ENCODE measurements at regions not wholly inside any gene's neighbourhood (a gene's known extent, or its start where the extent isn't known, plus 50 kb on each side); places are given as distances from the start of the nearest gene placed in this dataset.
A peak's percentile ranks its signal among the peaks of the same experiment; 100 is the strongest.
"Not testable (repeated sequence)": the region's sequence is repeated elsewhere in the genome, so short reads cannot be mapped to it uniquely, and the experiment has no call there.

DNA sequence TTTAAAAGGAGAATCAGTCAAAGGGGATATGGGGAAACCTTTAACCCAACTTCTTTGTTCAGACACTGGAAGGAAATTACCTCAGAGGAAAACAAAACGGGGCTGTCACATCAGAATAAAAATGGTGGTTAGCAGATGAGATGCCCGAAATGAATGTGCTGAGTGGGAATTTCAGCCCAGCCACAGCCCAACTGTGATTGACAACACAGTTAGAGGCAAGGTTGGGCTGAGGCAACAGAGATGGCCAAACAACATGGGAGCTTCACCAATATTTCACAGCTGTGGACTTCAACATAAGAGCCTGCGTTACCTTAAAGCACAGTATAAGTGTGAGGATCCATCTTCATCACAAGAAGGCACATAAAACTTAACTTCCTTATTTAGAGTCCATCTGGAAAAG, 133.5 kb upstream of the PTPRZ1 start (continued):
- TF ChIP-seq CEBPB (IDR thresholded peaks at IDR 0.05; ENCODE audit: low read depth) (no peak), EZH2 (IDR thresholded peaks at IDR 0.05) (no peak)

DNA sequence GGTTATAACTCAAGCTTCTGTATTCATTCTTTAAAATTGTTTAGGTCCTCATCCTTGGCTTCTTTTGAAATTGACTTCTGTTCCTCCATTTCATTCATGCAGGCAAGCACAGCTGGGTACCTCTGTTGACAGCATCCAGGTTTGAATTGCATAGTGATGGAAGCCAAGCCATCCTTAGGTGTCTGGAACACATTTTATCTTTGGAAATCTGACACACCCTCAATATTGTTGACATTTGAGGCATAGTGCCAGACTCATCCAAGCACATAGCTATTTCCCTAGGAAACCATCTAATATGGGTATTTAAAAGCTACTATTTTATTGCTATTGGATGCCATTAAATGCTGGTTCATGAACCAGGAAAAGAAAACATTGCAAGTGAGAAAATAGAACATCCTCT, 142.1 kb upstream of the PTPRZ1 start:
- H3K36me3 ChIP-seq (ENCODE audit: control insufficient read depth in 1 of 2, insufficient read depth in 2 of 2, low read length in 2 of 2), result no peaks in the 10 kb centered on the region
- H3K9me3 ChIP-seq (ENCODE audit: control insufficient read depth in 1 of 2, insufficient read depth in 1 of 2, low read depth in 1 of 2, low read length in 2 of 2), result peaks cover 3 to 6% of the 10 kb centered on the region in 2 experiments; a peak in 1 of 4 replicates
- intact Hi-C loops (cut with micrococcal nuclease), result no loop called here
- H3K27ac ChIP-seq (ENCODE audit: low read depth, low read length), result no peak overlapping the region
- POLR2A ChIA-PET, result no interaction called here
- H3K9ac ChIP-seq (ENCODE audit: low read length), result no peak overlapping the region
- BruUV-seq (replicated peaks), result no TSS peak
- no peak overlapping the region for H2AFZ ChIP-seq (ENCODE audit: low read depth, low read length, poor library complexity, severe bottlenecking)
- no peak overlapping the region for H3K4me2 ChIP-seq (ENCODE audit: low read length)
- no peaks in the 10 kb centered on the region for H3K4me1 ChIP-seq (ENCODE audit: control insufficient read depth in 1 of 2, insufficient read depth in 2 of 2, low read length in 2 of 2)
- no peak for ATAC-seq
- no peaks in the 10 kb centered on the region for H3K9me2 ChIP-seq (ENCODE audit: insufficient read depth)
- no peaks in the 10 kb centered on the region for H3K27me3 ChIP-seq (ENCODE audit: insufficient read depth, low read length)
- DNase-seq (ENCODE audit: low read depth, low spot score), result no peak
- H4K20me1 ChIP-seq (ENCODE audit: insufficient read depth), result no peaks in the 10 kb centered on the region
- TF ChIP-seq FOSL1 (IDR thresholded peaks at IDR 0.05; ENCODE audit: low read depth) (no peak), SIN3A (IDR thresholded peaks at IDR 0.05; ENCODE audit: low read depth) (no peak), ELF1 (IDR thresholded peaks at IDR 0.05; ENCODE audit: borderline replicate concordance, low read depth) (no peak), ZFX (IDR thresholded peaks at IDR 0.05) (no peak)
- CTCF ChIA-PET, result no interaction called here
- RAD21 ChIA-PET (ENCODE audit: low non-redundant PET in 1 of 2, low total read pairs in 2 of 2, uncharacterized antibody in 2 of 2, unreplicated experiment in 2 of 2), result no interaction called here
- no peak overlapping the region for H3K4me3 ChIP-seq (replicated peaks in 1 of 2; ENCODE audit: low read depth in 1 of 2, low read length in 2 of 2)
- no peaks in the 10 kb centered on the region for H3K79me2 ChIP-seq (ENCODE audit: insufficient read depth, low read length)

DNA sequence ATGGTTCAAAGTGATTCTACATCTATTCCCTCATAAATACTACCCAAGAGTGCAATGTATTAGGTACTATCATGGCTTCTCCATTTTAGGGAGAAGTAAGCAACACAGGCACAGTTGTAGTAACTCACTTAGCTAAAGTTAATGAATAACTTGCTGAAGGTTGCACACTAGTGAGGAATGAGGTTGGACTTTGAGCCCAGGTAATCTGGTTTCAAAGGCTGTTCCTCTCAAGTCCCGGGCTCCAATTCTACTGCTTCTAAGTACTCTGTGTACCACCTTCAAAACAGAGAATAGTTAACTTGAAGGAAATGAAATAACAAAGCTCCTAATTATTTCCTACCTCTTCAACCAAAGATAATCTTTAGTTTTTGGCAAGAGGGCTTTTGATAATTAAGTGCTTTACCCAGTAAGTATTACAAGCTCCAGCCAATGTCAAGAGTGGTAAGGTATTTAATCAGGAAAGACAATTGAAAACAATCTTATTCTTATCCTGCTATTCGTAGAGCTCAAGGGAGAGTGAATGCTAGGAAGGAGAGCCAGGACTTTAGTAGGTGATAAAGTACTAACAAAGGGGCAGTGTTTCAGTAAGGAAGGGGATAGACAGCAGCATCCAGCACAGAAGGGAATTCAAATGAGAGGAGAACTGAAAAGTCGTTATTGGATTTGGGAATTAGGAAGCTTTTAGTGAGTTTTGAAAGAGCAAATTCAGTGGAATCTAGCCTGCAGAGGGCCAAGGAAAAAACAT, 158.2 kb upstream of the PTPRZ1 start:
- no peak overlapping the region for H3K27ac ChIP-seq (ENCODE audit: low read depth, low read length)
- peak; percentile 29 for DNase-seq (ENCODE audit: low read depth, low spot score)
- H3K9me2 ChIP-seq (ENCODE audit: insufficient read depth), result no peaks in the 10 kb centered on the region
- H4K20me1 ChIP-seq (ENCODE audit: insufficient read depth), result no peaks in the 10 kb centered on the region
- H3K9ac ChIP-seq (ENCODE audit: low read length), result no peak overlapping the region
- intact Hi-C loops (cut with micrococcal nuclease), result no loop called here
- peak; percentile 47; the same call in 1 of the 2 replicates for ATAC-seq
- peak overlapping the region in 1 of 2 experiments; percentile 22; a peak in 1 of 4 replicates for H3K4me3 ChIP-seq (replicated peaks in 1 of 2; ENCODE audit: low read depth in 1 of 2, low read length in 2 of 2)
- H3K79me2 ChIP-seq (ENCODE audit: insufficient read depth, low read length), result no peaks in the 10 kb centered on the region
- no TSS peak for BruUV-seq (replicated peaks)
- no peaks in the 10 kb centered on the region for H3K27me3 ChIP-seq (ENCODE audit: insufficient read depth, low read length)
- TF ChIP-seq TCF7L2 (IDR thresholded peaks at IDR 0.05; ENCODE audit: borderline replicate concordance, extremely low read depth, insufficient read depth, insufficient read length) (no peak), SIN3A (IDR thresholded peaks at IDR 0.05; ENCODE audit: low read depth) (no peak), ZFX (IDR thresholded peaks at IDR 0.05) (no peak), YY1 (IDR thresholded peaks at IDR 0.05; ENCODE audit: extremely low read depth, insufficient replicate concordance, low read depth, low read length) (no peak), SRF (IDR thresholded peaks at IDR 0.05; ENCODE audit: low read depth) (no peak), FOSL1 (IDR thresholded peaks at IDR 0.05; ENCODE audit: low read depth) (no peak), ZNF274 (IDR thresholded peaks at IDR 0.05; ENCODE audit: low read depth, low read length) (no peak), SP1 (IDR thresholded peaks at IDR 0.05; ENCODE audit: low read depth) (no peak), RAD21 (IDR thresholded peaks at IDR 0.05; ENCODE audit: low read depth) (no peak), ELF1 (IDR thresholded peaks at IDR 0.05; ENCODE audit: borderline replicate concordance, low read depth) (no peak)
- ChIA-PET RAD21 (ENCODE audit: low non-redundant PET in 1 of 2, low total read pairs in 2 of 2, uncharacterized antibody in 2 of 2, unreplicated experiment in 2 of 2) (no interaction called here), POLR2A (no interaction called here), CTCF (no interaction called here)
- H3K9me3 ChIP-seq (ENCODE audit: control insufficient read depth in 1 of 2, insufficient read depth in 1 of 2, low read depth in 1 of 2, low read length in 2 of 2), result no peaks in the 10 kb centered on the region
- peak overlapping the region; percentile 62 for H3K4me2 ChIP-seq (ENCODE audit: low read length)
- H2AFZ ChIP-seq (ENCODE audit: low read depth, low read length, poor library complexity, severe bottlenecking), result peak overlapping the region; percentile 87
- H3K4me1 ChIP-seq (ENCODE audit: control insufficient read depth in 1 of 2, insufficient read depth in 2 of 2, low read length in 2 of 2), result peaks cover 2 to 20% of the 10 kb centered on the region in 2 experiments; a peak in 3 of 4 replicates
- H3K36me3 ChIP-seq (ENCODE audit: control insufficient read depth in 1 of 2, insufficient read depth in 2 of 2, low read length in 2 of 2), result no peaks in the 10 kb centered on the region

- RAD21 ChIA-PET (ENCODE audit: low non-redundant PET in 1 of 2, low total read pairs in 2 of 2, uncharacterized antibody in 2 of 2, unreplicated experiment in 2 of 2); H3K79me2 ChIP-seq (ENCODE audit: insufficient read depth, low read length); H4K20me1 ChIP-seq (ENCODE audit: insufficient read depth); H3K27me3 ChIP-seq (ENCODE audit: insufficient read depth, low read length); DNase-seq (ENCODE audit: low read depth, low spot score); POLR2A ChIA-PET; H3K9me3 ChIP-seq (ENCODE audit: control insufficient read depth in 1 of 2, insufficient read depth in 1 of 2, low read depth in 1 of 2, low read length in 2 of 2); ATAC-seq; H3K9me2 ChIP-seq (ENCODE audit: insufficient read depth); intact Hi-C loops (cut with micrococcal nuclease); H2AFZ ChIP-seq (ENCODE audit: low read depth, low read length, poor library complexity, severe bottlenecking); H3K9ac ChIP-seq (ENCODE audit: low read length); BruUV-seq (replicated peaks); H3K27ac ChIP-seq (ENCODE audit: low read depth, low read length); H3K4me2 ChIP-seq (ENCODE audit: low read length); H3K4me3 ChIP-seq (replicated peaks in 1 of 2; ENCODE audit: low read depth in 1 of 2, low read length in 2 of 2); CTCF ChIA-PET; H3K36me3 ChIP-seq (ENCODE audit: control insufficient read depth in 1 of 2, insufficient read depth in 2 of 2, low read length in 2 of 2): not testable (repeated sequence)
- peaks cover 2 to 20% of the 10 kb centered on the region in 2 experiments; a peak in 3 of 4 replicates for H3K4me1 ChIP-seq (ENCODE audit: control insufficient read depth in 1 of 2, insufficient read depth in 2 of 2, low read length in 2 of 2)
Measured at GRCh38 chr7:121712961-121713360, 160.0 kb upstream of the PTPRZ1 start.
